CMK (cell line): ENCODE measurements at regions not wholly inside any gene's neighbourhood (a gene's known extent, or its start where the extent isn't known, plus 50 kb on each side); places are given as distances from the start of the nearest gene placed in this dataset.
"Not testable (repeated sequence)": the region's sequence is repeated elsewhere in the genome, so short reads cannot be mapped to it uniquely, and the experiment has no call there.

Experiments
- DNase-seq: peaks from one replicate; pipeline ENCODE4 v3.0.0-alpha.2; 2010; ENCODE audit warnings: low read depth

GRCh38 chr13:43946281-43946680, 66.6 kb downstream of the LACC1 start:
- no peak for DNase-seq

GRCh38 chr13:43947897-43948458, 68.3 kb downstream of the LACC1 start:
- DNase-seq, result no peak

GRCh38 chr13:43953370-43953769, 73.7 kb downstream of the LACC1 start:
- DNase-seq, result no peak

- DNase-seq, result not testable (repeated sequence)
Observed at GRCh38 chr13:43956975-43957374, 77.3 kb downstream of the LACC1 start.

GRCh38 chr13:43959291-43959690, 79.6 kb downstream of the LACC1 start:
- DNase-seq, result no peak

DNA sequence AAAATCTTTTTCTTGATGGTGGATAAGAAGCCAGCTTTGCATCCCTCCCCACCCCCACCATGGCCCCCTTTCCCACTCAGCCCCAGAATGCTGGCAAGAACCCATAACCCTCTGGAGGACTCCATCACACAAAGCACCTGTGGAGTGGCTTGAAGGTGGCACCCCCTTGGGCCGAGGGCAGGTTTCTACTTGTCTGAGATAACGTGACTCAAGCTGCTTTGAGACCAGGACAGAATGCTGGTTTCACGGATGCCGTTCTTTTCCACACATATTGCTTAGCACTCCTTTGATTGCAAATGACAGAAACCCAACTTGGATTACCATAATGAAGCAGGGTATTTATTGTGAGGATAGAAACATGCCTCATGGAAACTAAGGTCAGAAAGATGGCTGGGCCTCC, 82.2 kb downstream of the LACC1 start:
- DNase-seq, result no peak

- no peak for DNase-seq
Observed at GRCh38 chr13:43963726-43964125, 84.0 kb downstream of the LACC1 start.

DNA sequence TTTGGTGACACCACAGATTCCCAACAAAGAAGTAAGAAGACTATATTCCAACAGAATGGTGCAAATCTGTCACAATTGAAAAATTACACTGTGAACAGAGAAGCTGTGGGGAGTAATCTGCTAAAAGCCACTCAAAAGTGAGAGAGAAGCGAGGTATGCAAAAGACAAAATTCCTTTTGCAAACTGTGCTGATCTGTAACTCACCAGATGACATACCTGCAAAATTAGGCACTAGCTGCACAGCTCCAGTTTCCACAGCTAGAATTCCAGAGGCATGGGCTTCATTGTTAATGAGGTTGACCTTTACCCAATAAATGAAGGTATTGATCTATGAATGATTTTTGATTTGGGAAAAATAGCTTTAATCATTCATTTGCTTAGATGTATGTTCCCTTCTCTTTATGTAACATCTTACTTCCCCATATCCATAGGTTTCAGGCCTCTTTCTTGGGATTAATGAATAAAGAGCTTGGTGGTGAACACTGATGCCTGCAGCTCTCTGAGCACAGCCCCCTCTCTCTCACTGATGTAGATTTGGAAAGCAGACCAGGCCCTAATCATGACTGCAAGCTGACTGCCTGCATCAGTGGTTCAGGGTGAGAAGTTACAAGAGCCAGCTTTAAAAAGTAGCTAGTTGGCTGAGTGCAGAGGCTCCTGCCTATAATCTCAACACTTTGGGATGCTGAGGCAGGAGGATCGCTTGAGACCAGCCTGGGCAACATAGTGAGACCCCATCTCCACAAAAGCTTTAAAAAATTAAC, 85.2 kb downstream of the LACC1 start:
- DNase-seq, result no peak

- DNase-seq, result no peak
Observed at GRCh38 chr13:43965459-43965845, 85.7 kb downstream of the LACC1 start.

DNA sequence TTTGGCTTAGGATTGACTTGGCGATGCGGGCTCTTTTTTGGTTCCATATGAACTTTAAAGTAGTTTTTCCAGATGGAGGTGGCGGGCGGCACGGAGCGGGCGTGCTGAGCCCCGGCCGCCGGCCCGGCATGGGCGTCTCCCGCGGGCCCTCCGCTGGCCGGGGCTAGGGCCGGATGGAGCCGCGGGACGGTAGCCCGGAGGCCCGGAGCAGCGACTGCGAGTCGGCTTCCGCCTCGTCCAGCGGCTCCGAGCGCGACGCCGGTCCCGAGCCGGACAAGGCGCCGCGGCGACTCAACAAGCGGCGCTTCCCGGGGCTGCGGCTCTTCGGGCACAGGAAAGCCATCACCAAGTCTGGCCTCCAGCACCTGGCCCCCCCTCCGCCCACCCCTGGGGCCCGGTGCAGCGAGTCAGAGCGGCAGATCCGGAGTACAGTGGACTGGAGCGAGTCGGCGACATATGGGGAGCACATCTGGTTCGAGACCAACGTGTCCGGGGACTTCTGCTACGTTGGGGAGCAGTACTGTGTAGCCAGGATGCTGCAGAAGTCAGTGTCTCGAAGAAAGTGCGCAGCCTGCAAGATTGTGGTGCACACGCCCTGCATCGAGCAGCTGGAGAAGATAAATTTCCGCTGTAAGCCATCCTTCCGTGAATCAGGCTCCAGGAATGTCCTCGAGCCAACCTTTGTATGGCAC, 88.7 kb downstream of the LACC1 start:
- not testable (repeated sequence) for DNase-seq

DNA sequence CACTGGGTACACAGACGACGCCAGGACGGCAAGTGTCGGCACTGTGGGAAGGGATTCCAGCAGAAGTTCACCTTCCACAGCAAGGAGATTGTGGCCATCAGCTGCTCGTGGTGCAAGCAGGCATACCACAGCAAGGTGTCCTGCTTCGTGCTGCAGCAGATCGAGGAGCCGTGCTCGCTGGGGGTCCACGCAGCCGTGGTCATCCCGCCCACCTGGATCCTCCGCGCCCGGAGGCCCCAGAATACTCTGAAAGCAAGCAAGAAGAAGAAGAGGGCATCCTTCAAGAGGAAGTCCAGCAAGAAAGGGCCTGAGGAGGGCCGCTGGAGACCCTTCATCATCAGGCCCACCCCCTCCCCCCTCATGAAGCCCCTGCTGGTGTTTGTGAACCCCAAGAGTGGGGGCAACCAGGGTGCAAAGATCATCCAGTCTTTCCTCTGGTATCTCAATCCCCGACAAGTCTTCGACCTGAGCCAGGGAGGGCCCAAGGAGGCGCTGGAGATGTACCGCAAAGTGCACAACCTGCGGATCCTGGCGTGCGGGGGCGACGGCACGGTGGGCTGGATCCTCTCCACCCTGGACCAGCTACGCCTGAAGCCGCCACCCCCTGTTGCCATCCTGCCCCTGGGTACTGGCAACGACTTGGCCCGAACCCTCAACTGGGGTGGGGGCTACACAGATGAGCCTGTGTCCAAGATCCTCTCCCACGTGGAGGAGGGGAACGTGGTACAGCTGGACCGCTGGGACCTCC, 89.4 kb downstream of the LACC1 start:
- DNase-seq, result not testable (repeated sequence)

- DNase-seq, result not testable (repeated sequence)
Observed at GRCh38 chr13:43969919-43970318, 90.2 kb downstream of the LACC1 start.

GRCh38 chr13:43970520-43971242, 91.0 kb downstream of the LACC1 start:
- DNase-seq, result not testable (repeated sequence)

DNA sequence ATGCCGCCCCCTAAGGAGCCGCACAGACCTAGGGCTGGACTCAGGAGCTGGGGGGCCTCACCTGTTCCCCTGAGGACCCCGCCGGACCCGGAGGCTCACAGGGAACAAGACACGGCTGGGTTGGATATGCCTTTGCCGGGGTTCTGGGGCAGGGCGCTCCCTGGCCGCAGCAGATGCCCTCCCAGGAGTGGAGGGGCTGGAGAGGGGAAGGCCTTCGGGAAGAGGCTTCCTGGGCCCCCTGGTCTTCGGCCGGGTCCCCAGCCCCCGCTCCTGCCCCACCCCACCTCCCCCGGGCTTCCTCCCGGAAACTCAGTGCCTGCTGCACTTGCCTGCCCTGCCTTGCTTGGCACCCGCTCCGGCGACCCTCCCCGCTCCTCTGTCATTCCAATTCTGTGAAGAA, 91.6 kb downstream of the LACC1 start:
- not testable (repeated sequence) for DNase-seq

DNA sequence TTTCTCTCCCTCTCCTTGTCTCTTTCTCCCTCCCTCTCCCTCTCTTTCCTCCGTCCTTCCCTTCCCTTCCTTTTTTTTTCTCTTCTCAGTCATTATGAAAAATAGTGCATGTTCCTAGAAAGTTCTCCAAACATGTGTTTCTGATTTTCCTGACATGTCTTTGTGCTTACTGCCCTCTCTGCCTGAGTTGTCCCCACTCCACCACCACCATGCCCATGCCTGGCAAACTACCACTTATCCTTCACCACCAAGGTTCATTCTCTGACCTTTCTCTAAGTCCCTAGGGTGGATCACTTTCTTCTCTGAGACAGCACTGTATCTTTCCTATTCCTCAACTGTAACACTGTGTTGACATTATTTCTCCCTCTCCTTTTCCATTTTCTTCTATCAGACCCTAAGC, 98.2 kb downstream of the LACC1 start:
- DNase-seq, result no peak

- no peak for DNase-seq
Observed at GRCh38 chr13:43978688-43979087, 99.0 kb downstream of the LACC1 start.

DNA sequence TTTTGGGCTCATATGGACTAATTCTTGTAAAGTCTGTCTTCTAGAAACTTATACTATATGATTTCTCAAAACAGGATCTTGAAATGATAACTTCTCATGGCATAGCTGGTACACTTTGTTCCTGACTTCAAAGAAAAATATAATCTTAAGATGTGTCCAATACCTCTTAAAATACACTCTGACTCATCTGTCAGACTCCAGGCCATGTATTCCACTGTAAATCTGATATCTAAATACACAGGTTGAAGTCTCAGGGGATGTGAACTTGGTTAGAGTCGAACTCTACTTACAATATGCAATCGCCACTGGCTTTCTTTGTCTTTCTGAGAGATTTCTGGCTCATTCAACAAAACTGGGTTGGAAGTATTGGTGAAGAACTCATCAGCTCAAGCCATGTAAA, 99.8 kb downstream of the LACC1 start:
- no peak for DNase-seq

GRCh38 chr13:43980587-43980986, 100.9 kb downstream of the LACC1 start:
- no peak for DNase-seq

GRCh38 chr13:43981091-43981490, 101.4 kb downstream of the LACC1 start:
- DNase-seq, result no peak

DNA sequence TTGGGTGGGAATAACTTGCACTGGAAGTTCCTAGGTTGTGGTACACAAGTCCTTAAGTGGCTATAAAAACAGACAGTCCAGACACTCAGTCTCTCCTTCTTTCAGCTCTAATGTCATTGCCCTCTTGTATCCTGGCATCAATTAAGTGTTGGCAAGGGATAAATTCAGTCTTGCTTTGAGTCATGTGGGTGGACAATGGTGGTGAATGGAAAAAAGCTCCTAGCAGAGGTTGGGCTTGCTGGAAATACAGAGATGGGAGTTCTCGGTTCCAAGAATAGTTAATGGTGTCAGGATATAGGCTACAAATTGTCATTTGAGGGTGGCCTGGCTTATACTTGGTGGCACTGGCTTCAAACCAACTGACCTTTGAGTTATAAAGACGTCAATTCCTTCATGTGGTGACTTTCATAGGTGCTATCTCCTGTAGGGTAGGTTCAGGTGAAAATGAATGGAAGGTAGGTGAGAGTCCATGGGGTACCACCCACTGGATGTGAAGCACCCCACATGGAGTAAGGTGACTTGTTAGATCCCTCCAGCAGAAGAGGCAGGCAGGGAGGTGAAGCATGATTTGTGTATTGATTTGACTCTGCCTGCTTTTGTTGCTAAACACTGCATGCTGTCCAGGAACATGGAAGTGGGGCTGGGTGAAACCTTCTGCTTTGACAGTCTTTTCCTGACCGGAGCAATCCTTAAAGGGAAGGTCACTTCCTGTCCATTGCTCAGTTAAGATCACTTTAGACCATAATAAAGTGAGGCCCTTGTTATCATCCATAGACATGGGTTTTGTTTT, 102.0 kb downstream of the LACC1 start:
- DNase-seq, result no peak

DNA sequence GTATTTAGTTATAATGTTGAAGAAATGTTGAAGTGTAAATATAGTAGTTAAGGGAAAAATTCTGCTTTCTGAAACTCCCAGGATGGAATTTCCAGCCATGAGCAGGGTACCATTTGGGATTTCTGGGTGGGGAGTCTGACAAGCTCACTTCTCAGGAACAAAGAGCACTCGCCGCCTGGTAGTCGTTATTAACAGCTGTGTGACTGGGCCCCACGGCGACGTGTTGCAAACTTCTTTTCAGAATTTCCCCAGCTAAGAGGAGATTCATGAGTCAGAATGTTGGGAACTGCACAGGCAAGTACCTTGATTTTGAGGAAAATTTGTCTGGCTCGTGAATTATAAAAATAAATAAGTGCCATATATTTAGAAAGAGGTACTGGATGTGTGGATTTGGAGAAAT, 103.7 kb downstream of the LACC1 start:
- DNase-seq, result no peak
